ENCODE measurements at regions not wholly inside any gene's neighbourhood (a gene's known extent, or its start where the extent isn't known, plus 50 kb on each side); places are given as distances from the start of the nearest gene placed in this dataset.

DNA sequence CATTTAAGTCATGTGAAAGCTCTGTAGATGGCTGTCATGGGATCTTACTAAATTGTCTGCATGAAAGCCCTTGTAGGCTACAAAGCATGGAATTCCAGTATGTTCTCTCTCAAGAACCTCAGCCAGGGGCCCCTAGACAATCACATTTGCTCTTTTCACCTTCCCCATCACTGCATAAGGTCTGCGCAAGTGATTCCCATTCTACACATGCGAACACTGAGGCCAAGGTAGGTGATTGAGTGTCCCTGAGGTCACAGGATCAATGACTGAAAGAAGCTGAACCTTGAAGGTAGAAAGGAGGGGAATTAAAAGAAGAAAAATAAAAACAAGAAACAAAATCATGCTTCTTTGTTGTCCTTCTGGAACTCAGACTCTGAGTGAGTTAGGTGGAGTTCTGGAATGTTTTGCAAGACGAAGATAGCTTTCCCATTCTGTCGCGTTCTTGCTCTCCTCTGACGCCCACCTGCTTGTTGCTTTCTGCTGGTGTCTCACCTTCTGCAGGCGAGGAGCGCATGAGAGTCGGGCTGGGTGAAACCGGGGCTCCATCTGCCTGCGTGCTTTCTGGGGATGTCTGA, 79.9 kb downstream of the SPRING1 start:
- peaks cover 0 to 5% (median 3%) of the 10 kb centered on the region in 4 experiments; a peak in 5 of 7 replicates for H3K4me1 ChIP-seq (replicated peaks in 1 of 4; ENCODE audit: control insufficient read depth in 3 of 4, insufficient read depth in 4 of 4, low read length in 3 of 4)
- no peak overlapping the region for H2BK12ac ChIP-seq (ENCODE audit: low read depth, low read length)
- H4K8ac ChIP-seq (ENCODE audit: extremely low read depth, insufficient read depth, low read length), result no peak overlapping the region
- no peak overlapping the region for H3K4ac ChIP-seq (replicated peaks; ENCODE audit: insufficient read length, low read depth, low read length)
- peak overlapping the region; percentile 57; the same call in 1 of the 2 replicates for H3K18ac ChIP-seq (ENCODE audit: extremely low read depth, low read length)
- POLR2A ChIA-PET (ENCODE audit: partially characterized antibody), result no interaction called here
- H3K23ac ChIP-seq (ENCODE audit: insufficient read length), result no peak overlapping the region
- no peak overlapping the region for H2AK5ac ChIP-seq (ENCODE audit: low read depth, low read length)
- no peaks in the 10 kb centered on the region for H3K23me2 ChIP-seq (ENCODE audit: low read depth, low read length)
- H3K79me2 ChIP-seq (ENCODE audit: control insufficient read depth in 1 of 2, insufficient read depth in 2 of 2, low read length in 2 of 2), result no peaks in the 10 kb centered on the region
- H4K5ac ChIP-seq (ENCODE audit: insufficient read length, low read depth, low read length), result no peak overlapping the region
- H3K79me1 ChIP-seq (ENCODE audit: low read depth, low read length), result no peaks in the 10 kb centered on the region
- no peak overlapping the region for H2BK15ac ChIP-seq (ENCODE audit: low read length)
- H3K27me3 ChIP-seq (replicated peaks in 1 of 4; ENCODE audit: control insufficient read depth in 3 of 4, extremely low read depth in 1 of 4, insufficient read depth in 3 of 4, low read length in 3 of 4), result no peaks in the 10 kb centered on the region
- no peak for DNase-seq (ENCODE audit: low read depth in 1 of 2, low spot score in 2 of 2)
- 79% methylated on average over 11 of the region's 11 CpGs; no CpG with 5 or more reads in 1 of the 2 experiments for WGBS, 2 experiments (ENCODE audit: extremely low coverage in 1 of 2, insufficient coverage in 1 of 2, insufficient read length in 1 of 2, insufficient replicate concordance in 2 of 2, low coverage in 1 of 2, low lambda C conversion rate in 2 of 2, missing lambda C conversion rate in 1 of 2)
- no peaks in the 10 kb centered on the region for H3K36me3 ChIP-seq (ENCODE audit: control insufficient read depth in 2 of 4, insufficient read depth in 4 of 4, low read length in 3 of 4)
- no peaks in the 10 kb centered on the region for H4K20me1 ChIP-seq (replicated peaks in 1 of 2; ENCODE audit: control insufficient read depth in 1 of 2, insufficient read depth in 2 of 2, low read length in 2 of 2)
- CTCF ChIA-PET (ENCODE audit: partially characterized antibody), result interaction anchor here (0.7 to 1.5 kb wide), 6 partner anchors 8 to 30 kb away, joined by 3 to 6 read pairs (median 3); no protein-coding TSS in a partner anchor
- peak overlapping the region; percentile 11; the same call in 1 of the 2 replicates for H2AFZ ChIP-seq (ENCODE audit: low read length)
- no peak overlapping the region for H4K91ac ChIP-seq (replicated peaks; ENCODE audit: insufficient read length, low read length)
- H3K9me3 ChIP-seq (ENCODE audit: insufficient read depth in 2 of 2, low read depth in 1 of 2, low read length in 1 of 2), result no peaks in the 10 kb centered on the region
- H2BK5ac ChIP-seq (ENCODE audit: low read depth, low read length), result 0 out of 2 replicates have a peak overlapping the region, but pooled peaks have one; percentile 4
- no peak overlapping the region; the same call in 1 of the 2 replicates for H2BK20ac ChIP-seq (ENCODE audit: low read length)
- H3K27ac ChIP-seq (ENCODE audit: low read depth, low read length), result no peak overlapping the region
- H3K9ac ChIP-seq (replicated peaks in 1 of 4; ENCODE audit: extremely low read depth in 1 of 4, low read depth in 3 of 4, low read length in 3 of 4), result no peak overlapping the region
- H3K4me3 ChIP-seq (ENCODE audit: extremely low read depth in 1 of 4, insufficient read depth in 2 of 4, low read depth in 3 of 4, low read length in 4 of 4), result no peak overlapping the region
- no peak for FAIRE-seq
- H3K56ac ChIP-seq (replicated peaks; ENCODE audit: insufficient read length, low read depth, low read length), result no peak overlapping the region
- no peak overlapping the region for H3K14ac ChIP-seq (ENCODE audit: insufficient read length)
- H3K4me2 ChIP-seq (ENCODE audit: insufficient read depth in 1 of 2, low read depth in 2 of 2, low read length in 2 of 2), result no peak overlapping the region
- H2BK120ac ChIP-seq (replicated peaks; ENCODE audit: low read depth, low read length), result no peak overlapping the region
- no peak for TF ChIP-seq KDM5A (IDR thresholded peaks at IDR 0.05; ENCODE audit: low read length)
- TF ChIP-seq MAFK (IDR thresholded peaks at IDR 0.05; ENCODE audit: low read depth, low read length), result no peak
- TF ChIP-seq CREB1 (IDR thresholded peaks at IDR 0.05), result no peak
- no peak for TF ChIP-seq GTF2F1 (IDR thresholded peaks at IDR 0.05; ENCODE audit: borderline replicate concordance, low read depth, low read length)
- TF ChIP-seq ASH2L (IDR thresholded peaks at IDR 0.05; ENCODE audit: low read length), result no peak
- TF ChIP-seq EP300 (IDR thresholded peaks at IDR 0.05; ENCODE audit: borderline replicate concordance in 1 of 2, low read depth in 2 of 2, low read length in 2 of 2), result no peak
- TF ChIP-seq GABPA (IDR thresholded peaks at IDR 0.05; ENCODE audit: borderline replicate concordance, insufficient read depth, low read length), result no peak
- TF ChIP-seq RBBP5 (IDR thresholded peaks at IDR 0.05; ENCODE audit: borderline replicate concordance, low read depth, low read length), result no peak
- TF ChIP-seq SAP30 (IDR thresholded peaks at IDR 0.05; ENCODE audit: insufficient read depth, insufficient replicate concordance, low read length), result no peak
- no peak for TF ChIP-seq TEAD4 (IDR thresholded peaks at IDR 0.05; ENCODE audit: low read depth, low read length)
- no peak for TF ChIP-seq SIRT6 (IDR thresholded peaks at IDR 0.05; ENCODE audit: low read length)

Measured in H1 (cell line).